Mucosa of rectum (tissue), 2 donors: ENCODE measurements at regions not wholly inside any gene's neighbourhood (a gene's known extent, or its start where the extent isn't known, plus 50 kb on each side); places are given as distances from the start of the nearest gene placed in this dataset.

Source experiments
- H3K27ac ChIP-seq, 2 donors: one replicate each; pipeline ENCODE4 v1.7.0; 2013; ENCODE audit warnings: inconsistent platforms in 2 of 2, low read depth in 2 of 2, low read length in 2 of 2
- H3K27me3 ChIP-seq, 2 donors: one replicate each; pipeline ENCODE4 v1.7.0; 2013; ENCODE audit warnings: low read length in 2 of 2; ENCODE audit not compliant: control insufficient read depth in 2 of 2, insufficient read depth in 2 of 2
- H3K36me3 ChIP-seq, 2 donors: one replicate each; pipeline ENCODE4 v1.7.0; 2013; ENCODE audit warnings: low read length in 2 of 2; ENCODE audit not compliant: control insufficient read depth in 2 of 2, insufficient read depth in 2 of 2
- H3K4me1 ChIP-seq, 2 donors: one replicate each; pipeline ENCODE4 v1.7.0; 2013; ENCODE audit warnings: low read length in 2 of 2, mild to moderate bottlenecking in 1 of 2; ENCODE audit not compliant: control insufficient read depth in 2 of 2, insufficient read depth in 2 of 2
- H3K4me3 ChIP-seq, 2 donors: one replicate each; pipeline ENCODE4 v1.7.0; 2013; ENCODE audit warnings: low read length in 2 of 2
- H3K9ac ChIP-seq, 2 donors: one replicate each; pipeline ENCODE4 v1.7.0; 2013; ENCODE audit warnings: low read length in 2 of 2, low read depth in 1 of 2, mild to moderate bottlenecking in 1 of 2
- H3K9me3 ChIP-seq, 2 donors: one replicate each; pipeline ENCODE4 v1.7.0; 2013; ENCODE audit warnings: low read length in 2 of 2; ENCODE audit not compliant: control insufficient read depth in 2 of 2
- donor health status: healthy.
- donor health status: Normal muscosa, but diverticular disease.

DNA sequence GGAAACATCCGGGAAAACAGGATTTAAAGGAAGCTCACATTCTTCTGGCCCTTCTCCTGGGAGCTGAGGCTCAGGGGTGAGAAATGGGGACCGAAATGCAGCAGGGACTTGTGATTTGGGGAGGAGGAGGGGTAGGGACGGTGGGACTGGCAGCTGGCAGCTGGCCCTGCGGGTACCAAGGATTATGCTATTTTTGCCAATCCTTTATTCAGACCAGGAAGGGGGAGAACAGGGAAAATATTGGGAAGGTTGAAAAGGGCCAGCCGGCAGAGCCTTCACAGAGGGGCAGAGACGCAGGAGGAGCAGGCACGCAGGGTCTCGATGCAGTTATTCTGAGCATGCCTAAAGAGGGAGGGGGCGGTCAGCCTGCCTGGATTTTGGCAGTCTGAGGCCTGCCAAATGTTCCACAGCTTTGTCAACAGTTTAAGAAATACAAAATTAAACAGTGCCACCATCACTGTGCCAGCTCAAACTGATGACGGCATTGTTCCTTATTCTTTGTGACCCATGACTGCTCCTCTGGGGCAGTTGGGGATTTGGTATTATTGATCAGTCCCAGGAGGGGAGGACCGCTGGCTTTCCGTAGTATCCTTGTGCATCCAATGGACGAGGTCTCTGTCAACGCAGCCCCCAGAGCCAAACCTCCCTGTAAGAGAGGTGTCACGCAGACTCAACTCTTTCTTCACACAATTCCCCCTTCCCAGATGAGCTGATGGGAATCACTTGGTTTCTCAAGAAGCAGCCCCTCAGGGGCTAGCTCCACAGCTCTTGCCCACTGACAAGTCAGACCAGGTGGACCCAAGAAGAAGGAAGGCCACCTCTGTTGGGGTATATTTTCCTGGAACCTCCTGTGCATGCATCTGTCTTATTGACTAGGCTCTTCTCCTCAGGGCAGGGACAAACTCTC is 553.3 kb downstream of the BNC2 start:
- H3K4me1 ChIP-seq = no peaks in the 10 kb centered on the region
- no peak overlapping the region for H3K4me3 ChIP-seq
- H3K36me3 ChIP-seq = no peaks in the 10 kb centered on the region
- H3K9me3 ChIP-seq = no peaks in the 10 kb centered on the region
- no peak overlapping the region for H3K9ac ChIP-seq
- no peak overlapping the region for H3K27ac ChIP-seq
- H3K27me3 ChIP-seq = no peaks in the 10 kb centered on the region

DNA sequence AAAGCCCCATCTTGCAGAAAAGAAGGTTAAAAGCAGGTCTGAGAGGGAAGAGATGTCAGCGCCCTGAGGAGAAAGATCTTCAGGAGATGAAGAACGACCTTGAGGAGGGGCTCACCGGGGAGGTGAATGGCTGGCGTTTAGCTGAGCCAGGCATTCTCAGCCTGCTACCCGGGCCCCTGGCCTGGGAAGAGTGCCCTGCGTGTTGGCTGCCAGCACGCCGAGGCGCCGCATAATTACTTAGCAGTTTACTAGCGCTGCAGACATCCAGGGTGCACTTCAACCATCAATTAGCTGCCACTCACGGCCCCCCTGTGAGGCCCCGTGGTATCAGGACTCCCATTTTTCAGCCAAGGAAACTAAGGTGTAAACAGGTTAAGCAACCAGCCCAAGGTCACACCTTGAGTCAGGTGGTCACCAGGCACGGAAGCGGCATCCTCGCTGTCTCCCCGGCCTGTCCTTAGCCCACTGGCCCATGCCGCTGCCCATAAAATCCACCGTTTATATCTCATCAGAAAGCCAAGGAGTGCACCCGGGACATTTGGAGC is 551.9 kb downstream of the BNC2 start:
- Histone ChIP-seq H3K9me3 (no peaks in the 10 kb centered on the region), H3K27ac (no peak overlapping the region)

DNA sequence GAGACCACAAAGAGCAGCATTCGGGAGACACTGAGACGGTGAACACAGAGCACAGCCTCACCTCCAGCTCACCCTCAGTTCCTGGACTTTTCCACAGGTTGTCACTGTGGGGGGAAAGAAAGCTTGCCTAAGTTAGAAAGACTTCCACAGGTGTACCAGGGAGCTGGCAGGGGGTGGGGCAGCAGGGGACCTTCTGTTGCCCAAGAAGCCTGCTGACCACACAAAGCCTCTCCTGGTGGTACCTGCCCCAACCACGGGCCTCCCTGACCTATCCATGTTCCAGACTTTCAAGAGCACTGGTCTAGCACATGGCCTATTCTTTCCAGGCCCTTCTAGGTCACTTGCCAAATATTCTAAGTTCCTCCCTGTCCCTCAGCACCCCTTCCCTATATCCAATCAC is 550.8 kb downstream of the BNC2 start:
- no peaks in the 10 kb centered on the region for H3K36me3 ChIP-seq
- H3K27ac ChIP-seq = no peak overlapping the region
- no peaks in the 10 kb centered on the region for H3K27me3 ChIP-seq
- no peaks in the 10 kb centered on the region for H3K4me1 ChIP-seq
- no peak overlapping the region for H3K9ac ChIP-seq
- no peaks in the 10 kb centered on the region for H3K9me3 ChIP-seq
- H3K4me3 ChIP-seq = no peak overlapping the region

More for the DNA sequence above, 551.9 kb downstream of the BNC2 start:
- H3K36me3 ChIP-seq = no peaks in the 10 kb centered on the region
- no peak overlapping the region for H3K4me3 ChIP-seq
- H3K4me1 ChIP-seq = no peaks in the 10 kb centered on the region
- no peak overlapping the region for H3K9ac ChIP-seq
- no peaks in the 10 kb centered on the region for H3K27me3 ChIP-seq

DNA sequence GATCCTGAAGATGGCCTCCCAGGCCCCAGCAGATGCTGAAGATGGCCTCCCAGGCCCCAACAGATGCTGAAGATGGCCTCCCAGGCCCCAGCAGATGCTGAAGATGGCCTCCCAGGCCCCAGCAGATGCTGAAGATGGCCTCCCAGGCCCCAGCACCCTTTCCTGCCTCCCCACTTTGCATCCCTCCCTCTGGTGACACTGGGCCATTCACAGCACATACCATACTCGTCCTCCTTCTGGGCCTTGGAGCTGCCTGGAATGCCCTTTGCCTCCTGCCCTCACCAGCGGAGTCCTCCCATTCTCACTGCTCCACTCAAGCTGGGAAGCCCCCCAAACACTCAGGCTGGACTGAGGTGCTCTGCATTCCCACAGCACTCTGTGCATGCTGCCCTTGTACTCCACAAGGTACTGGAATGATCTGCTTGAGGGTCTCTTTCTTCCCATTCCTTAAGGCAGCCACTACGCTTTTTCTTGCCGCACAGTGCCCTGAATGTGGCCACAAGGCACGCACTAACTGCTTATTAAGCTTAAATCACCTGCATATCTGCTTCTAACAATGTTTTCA is 550.0 kb downstream of the BNC2 start:
- Histone ChIP-seq H3K27me3 (no peaks in the 10 kb centered on the region), H3K27ac (no peak overlapping the region), H3K9me3 (no peaks in the 10 kb centered on the region), H3K4me3 (no peak overlapping the region), H3K36me3 (no peaks in the 10 kb centered on the region), H3K4me1 (no peaks in the 10 kb centered on the region), H3K9ac (no peak overlapping the region)

DNA sequence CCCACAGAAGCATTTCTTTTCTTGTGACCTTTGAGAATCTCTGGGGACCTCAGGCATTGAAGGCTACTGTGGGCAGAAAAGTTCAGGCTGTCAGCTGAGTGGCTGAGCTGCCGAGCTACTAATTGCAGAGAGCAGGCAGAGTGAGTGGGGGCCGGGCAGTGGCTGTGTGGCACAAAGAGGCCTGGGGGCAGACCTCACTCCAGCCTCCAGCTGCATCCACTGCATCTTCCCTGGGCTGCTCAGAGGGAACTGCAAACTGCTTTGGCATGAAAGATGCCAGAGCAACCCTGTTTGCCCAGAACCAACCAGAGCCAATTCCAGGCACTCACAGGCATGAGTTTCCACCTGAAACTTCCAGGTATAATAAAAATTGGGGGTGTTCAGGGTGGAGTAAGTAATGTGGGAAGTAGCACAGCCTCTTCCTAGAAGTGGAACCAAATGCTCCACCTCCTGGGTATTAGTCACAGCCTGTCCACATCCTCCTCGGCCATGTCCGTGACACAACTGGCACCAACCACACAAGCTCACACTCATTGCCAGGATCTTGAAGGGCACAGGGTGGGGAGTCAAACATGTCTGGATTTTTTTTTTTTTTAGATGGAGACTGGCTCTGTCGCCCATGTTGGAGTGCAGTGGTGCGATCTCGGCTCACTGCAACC is 548.9 kb downstream of the BNC2 start:
- no peaks in the 10 kb centered on the region for H3K27me3 ChIP-seq
- H3K9ac ChIP-seq = no peak overlapping the region
- H3K9me3 ChIP-seq = no peaks in the 10 kb centered on the region
- no peak overlapping the region for H3K4me3 ChIP-seq
- H3K27ac ChIP-seq = no peak overlapping the region
- no peaks in the 10 kb centered on the region for H3K4me1 ChIP-seq
- H3K36me3 ChIP-seq = no peaks in the 10 kb centered on the region

DNA sequence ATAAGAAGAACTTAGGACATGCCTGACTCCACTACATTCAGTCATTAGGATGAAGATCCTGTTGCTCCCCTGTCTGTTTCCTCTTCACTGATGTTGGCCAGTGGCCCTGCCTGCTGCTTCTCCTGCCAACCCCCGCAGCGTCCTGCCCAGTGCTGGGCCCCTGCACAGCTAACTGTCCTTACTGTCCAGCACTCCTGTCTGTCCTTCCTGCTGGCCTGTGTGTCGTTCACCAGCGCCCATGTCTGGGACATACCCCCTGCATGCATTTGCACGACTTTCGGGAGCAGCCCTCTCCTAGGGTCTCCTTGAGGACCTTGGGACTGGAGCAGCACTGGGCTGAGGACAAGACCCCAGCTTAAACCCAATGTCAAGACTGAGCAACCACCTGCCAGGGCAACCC is 547.6 kb downstream of the BNC2 start:
- H3K27me3 ChIP-seq = no peaks in the 10 kb centered on the region
- H3K9me3 ChIP-seq = no peaks in the 10 kb centered on the region

DNA sequence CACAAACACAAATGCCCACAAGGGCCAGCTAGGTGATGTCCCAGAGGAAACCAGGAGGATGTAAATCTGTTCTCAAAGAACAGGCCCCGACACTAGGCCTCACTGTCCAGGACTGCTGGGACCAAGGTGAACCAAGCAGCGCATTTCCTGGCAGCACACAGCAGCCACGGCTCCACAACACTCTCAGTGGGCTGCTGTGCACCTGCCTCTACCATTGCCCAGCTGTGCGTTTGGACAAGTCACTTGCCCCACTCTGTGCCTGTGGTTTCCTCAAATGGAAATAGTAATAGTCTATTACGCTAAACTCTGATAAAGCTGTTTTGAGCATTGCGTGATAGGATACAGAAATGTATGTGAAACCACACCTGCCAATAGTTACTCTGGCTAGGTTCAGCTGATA is 544.5 kb downstream of the BNC2 start:
- Histone ChIP-seq H3K9me3 (no peaks in the 10 kb centered on the region), H3K36me3 (no peaks in the 10 kb centered on the region), H3K27me3 (no peaks in the 10 kb centered on the region), H3K4me3 (no peak overlapping the region), H3K9ac (no peak overlapping the region), H3K4me1 (no peaks in the 10 kb centered on the region), H3K27ac (no peak overlapping the region)

More for the DNA sequence above, 547.6 kb downstream of the BNC2 start:
- no peak overlapping the region for H3K4me3 ChIP-seq
- H3K4me1 ChIP-seq = no peaks in the 10 kb centered on the region
- H3K36me3 ChIP-seq = no peaks in the 10 kb centered on the region
- H3K9ac ChIP-seq = no peak overlapping the region
- H3K27ac ChIP-seq = no peak overlapping the region

DNA sequence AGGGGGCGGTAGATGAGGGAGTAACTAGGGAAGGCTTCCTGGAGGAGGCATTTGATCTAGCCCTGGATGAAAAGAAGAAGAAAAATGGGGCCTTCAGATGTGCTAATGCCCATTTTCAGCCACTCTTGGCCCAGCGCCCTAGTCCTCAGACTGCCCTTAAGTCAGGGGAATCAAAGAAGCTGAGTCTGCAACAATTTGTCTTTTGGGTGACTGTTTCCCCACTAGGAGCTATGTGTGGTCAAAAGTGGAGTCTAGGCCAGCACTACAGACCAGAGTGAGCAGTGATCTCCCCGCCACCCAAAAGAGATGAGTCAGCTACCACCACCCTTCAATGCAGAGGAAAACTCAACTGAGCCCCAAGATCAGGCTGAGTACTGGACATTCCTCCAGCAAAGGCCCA is 542.1 kb downstream of the BNC2 start:
- H3K27me3 ChIP-seq = no peaks in the 10 kb centered on the region
- no peak overlapping the region for H3K27ac ChIP-seq

DNA sequence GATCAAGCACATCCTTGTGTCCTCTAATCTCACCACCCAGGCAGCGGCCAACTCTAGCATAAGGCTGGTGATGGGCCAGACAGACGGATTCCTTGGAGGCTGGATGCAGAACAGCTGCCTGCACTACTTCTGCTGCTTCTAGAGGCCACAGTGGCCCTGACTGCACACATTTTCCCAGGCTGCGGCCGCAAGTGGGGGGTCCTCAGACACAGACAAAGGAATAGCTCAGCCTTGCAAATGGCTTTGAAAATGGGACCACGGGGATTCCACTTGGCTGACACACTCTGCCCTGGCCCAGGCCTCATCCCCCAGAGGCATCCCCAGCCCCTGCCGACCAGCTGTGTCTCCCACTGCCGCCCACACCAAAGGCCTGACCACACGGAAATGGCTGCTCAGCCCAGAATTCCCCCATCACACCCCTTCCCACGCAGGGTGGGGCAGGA is 540.8 kb downstream of the BNC2 start:
- H3K4me1 ChIP-seq = no peaks in the 10 kb centered on the region
- no peaks in the 10 kb centered on the region for H3K36me3 ChIP-seq
- H3K9me3 ChIP-seq = no peaks in the 10 kb centered on the region
- H3K27me3 ChIP-seq = no peaks in the 10 kb centered on the region
- H3K27ac ChIP-seq = no peak overlapping the region
- no peak overlapping the region for H3K4me3 ChIP-seq
- H3K9ac ChIP-seq = no peak overlapping the region

More for the DNA sequence above, 542.1 kb downstream of the BNC2 start:
- Histone ChIP-seq H3K4me1 (no peaks in the 10 kb centered on the region), H3K9me3 (no peaks in the 10 kb centered on the region), H3K4me3 (no peak overlapping the region), H3K9ac (no peak overlapping the region), H3K36me3 (no peaks in the 10 kb centered on the region)

DNA sequence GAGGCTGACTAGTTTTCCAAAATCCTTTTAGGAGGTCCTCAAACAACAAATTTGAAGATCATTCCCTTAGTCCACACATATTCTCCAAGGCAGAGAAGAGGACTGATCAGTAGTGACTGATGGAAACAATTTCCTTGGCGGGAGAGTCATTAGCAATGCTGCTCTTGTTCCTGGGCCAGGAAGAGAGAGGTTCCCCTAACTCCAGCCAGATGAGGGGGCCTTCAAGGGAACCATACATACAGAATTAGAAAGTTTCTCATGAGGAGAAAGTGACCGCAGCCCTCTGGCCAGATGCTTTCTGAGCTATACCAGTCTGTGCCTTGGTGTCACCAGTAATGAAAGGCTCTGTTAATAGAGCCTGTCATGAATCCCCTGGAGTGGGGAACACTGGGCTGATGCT is 539.4 kb downstream of the BNC2 start:
- Histone ChIP-seq H3K27ac (no peak overlapping the region), H3K36me3 (no peaks in the 10 kb centered on the region), H3K4me3 (no peak overlapping the region), H3K9me3 (no peaks in the 10 kb centered on the region), H3K27me3 (no peaks in the 10 kb centered on the region), H3K4me1 (no peaks in the 10 kb centered on the region), H3K9ac (no peak overlapping the region)
